Hypothalamus (tissue), 51 donors: ENCODE measurements at regions not wholly inside any gene's neighbourhood (a gene's known extent, or its start where the extent isn't known, plus 50 kb on each side); places are given as distances from the start of the nearest gene placed in this dataset.

Experiments used
- DNase-seq, 51 donors: peaks; one replicate each; lab custom pipeline; 2025; lab: John Stamatoyannopoulos, UW

DNA sequence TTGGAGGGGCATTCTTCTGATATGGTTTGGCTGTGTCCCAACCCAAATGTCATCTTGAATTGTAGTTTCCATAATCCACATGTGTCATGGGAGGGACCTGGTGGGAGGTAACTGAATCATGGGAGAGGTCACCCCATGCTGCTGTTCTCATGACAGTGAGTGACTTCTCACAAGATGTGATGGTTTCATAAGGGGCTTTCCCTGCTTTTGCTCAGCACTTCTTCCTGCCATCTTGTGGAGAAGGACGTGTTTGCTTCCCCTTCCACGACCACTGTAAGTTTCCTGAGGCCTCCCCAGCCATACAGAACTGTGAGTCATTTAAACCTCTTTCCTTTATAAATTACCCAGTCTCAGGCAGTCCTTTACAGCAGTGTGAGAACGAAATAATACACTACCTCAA is 382.4 kb downstream of the VRK1 start:
- no peak for DNase-seq

DNA sequence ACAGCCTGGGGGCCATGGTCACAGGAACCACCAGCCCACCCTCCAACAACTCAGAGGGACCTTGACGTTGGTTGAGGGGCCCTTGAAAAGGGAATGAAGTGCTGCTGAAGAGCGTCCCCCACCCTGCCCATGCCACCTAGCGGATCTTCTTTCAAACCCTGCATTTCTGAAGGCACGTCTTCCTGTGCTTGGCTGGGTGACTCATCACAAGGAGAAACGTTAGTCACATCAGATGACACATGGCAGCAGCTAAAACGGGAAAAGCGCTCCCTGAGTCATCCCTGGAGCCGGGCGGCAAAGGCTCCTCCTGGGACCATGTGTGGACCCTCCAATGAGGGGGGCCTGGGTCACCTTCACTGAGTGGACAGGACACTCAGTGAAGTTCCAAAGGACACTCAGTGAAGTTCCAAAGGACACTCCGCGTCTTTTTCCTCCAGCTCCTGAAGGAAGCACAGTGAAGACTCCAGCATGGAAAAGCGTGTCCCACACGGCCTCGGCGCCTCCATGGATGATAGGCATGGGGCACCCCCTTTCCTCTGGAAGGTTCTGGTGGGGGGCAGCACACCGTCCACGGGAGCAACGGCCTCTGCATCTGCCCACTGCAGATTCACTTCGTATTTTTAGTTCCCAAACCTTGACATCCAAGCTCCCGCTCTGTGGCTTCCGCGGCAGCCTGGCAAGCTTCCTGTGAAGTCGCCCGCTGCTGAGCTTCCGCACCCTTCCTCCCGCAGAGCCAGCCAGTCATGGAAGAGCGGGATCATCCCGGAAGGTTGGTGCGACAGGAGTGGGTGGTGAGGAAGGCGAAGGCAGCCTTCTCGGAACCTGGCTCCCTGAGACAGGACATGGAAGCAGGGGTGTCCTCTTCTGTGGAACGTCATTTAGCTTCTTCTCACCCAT is 383.4 kb downstream of the VRK1 start:
- peak in 3 of 51 donors; percentile 29 to 76 (median 63) for DNase-seq

DNA sequence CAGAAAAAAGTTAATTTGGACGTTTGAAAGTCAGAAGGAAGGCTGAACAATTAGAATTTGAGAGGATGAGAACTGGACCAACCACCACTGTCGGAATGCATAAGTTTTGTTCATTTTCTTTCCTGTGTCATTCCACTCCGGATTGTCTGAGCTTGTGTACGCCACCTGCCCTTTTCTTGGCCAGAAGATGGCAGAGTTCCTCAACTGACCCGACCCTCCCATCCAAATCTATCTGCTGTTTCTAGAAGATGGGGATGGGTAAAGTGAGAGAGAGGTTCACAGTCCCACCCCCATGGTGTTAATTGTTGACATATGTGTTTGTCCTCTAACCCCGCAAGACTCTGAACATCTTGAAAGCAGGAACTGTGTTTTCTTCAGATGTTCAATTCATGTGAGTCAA is 388.0 kb downstream of the VRK1 start:
- peak in 2 of 51 donors; percentile 3 to 31 for DNase-seq

DNA sequence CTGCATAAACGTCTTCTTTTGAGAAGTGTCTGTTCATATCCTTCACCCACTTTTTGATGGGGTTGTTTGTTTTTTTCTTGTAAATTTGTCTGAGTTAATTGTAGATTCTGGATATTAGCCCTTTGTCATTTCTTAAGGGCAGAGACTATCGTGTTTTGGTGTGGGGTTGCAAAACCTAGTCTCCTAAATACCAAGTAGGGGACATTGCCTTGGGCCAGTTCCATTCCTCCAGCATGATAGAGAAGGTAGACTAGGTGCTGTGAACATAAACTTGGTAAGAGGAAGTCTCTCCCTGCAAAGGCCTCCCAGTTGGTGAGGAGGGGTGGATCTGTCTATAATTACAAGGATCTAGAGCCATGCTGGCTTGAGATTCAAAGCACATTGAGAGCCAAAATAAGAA is 390.7 kb downstream of the VRK1 start:
- no peak for DNase-seq

DNA sequence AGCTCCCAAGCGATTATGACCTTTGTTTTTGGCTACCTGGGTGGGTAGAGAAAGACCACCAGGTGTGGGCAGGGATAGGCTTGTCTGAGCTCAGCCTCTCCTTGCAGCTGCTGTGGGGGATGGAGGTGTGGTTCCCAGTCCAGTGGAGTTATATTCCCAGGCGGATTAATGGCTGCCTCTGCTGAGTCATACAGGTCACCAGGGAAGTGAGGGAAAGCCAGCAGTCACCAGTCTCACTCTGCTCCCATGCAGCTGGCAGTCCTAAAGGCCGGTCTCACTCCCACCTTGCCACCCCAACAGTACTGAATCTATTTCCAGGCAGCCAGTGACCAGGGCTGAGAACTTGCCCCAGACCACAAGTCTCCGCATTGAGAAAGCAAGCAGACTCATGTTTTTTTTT is 399.2 kb downstream of the VRK1 start:
- DNase-seq, result no peak

DNA sequence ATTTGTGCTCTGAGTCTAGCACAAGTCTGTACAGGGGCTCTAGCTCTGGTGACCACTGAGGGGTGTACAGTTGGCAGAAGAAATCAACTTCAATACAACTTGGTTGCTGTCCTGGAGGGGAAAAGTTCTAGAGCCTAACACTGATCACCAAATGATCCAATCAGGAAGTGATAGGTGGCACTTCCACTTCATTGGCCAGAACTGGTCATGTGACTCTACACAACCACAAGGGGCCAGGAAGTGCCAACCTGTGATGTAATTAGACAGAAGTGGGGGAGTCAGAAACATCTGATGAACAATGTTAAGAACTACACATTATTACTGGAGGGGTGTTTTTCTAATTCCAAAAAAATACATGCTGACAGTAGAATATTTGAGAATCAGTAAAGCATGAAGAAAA is 401.6 kb downstream of the VRK1 start:
- DNase-seq, result no peak

DNA sequence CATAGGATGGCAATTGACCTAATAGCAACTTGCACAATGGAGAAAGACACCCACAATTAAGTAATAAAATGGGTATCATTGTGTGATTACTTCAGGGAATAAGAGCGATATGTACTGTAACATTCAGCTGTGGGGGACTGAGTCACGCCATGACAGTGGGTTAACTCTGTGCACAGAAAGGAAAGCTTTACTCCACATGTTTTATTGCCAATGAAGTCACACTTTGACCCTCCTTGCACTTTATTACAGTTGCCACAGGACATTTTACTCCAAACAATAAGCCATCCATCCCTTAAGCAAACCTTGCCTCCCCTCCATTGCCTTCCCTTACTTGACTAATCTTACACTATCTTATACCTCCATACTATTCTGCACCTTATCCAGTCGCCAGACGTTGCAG is 403.1 kb downstream of the VRK1 start:
- DNase-seq, result no peak

DNA sequence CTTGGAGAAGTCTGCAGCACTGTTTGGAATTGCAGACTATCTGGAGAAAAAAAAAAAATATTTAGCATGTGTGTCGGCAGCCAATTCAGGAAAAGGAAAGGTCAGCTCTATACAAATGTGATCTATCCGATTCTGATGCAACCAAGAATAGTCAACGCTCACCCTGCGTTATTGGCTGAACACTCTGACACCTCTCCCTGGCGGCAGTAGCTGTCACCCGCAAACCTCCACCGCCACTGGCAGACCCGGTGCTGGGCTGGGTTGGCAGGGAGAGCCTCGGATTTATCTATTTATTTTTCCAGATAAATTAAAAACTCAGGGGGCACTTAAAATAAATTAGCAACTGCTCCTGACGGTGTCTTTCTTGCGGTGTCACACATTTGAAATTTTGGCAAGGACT is 409.7 kb downstream of the VRK1 start:
- no peak for DNase-seq

DNA sequence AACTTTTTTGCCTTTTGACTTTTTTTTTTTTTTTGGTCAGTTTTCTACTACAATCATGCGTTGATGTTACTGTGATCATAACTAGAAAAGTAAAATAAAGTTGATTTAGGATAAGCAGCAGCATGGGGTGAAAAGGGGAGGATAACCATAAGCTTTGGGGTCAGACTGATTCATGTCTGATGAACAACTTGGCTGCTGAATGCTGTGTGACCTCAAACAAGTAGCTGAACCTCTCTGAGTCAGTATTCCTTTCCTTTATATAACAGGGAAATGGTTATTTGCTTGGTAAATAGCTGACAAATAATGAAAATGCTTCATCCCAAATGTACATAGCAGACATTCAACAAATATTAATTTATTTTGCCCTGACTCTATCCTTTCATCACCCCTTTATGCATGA is 413.0 kb downstream of the VRK1 start:
- no peak for DNase-seq

DNA sequence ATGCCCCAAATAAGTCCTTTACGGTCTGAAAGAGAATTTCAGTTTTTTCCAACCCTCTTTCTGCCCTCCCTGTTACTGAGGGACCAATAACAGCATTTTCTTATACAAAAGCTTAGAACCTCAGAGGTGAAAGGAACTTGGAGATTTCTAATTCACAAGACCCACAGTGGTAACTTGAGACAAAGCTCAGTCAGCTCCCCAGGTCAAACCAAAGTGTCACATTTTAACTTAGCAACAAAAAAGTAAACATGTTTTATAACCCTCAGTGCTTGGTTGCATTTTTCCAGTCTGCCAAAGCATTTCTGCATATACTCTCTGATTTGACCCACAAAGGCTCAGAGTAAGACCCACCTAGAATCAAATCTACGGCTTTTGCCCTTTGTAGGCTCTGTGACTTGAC is 415.2 kb downstream of the VRK1 start:
- no peak for DNase-seq

DNA sequence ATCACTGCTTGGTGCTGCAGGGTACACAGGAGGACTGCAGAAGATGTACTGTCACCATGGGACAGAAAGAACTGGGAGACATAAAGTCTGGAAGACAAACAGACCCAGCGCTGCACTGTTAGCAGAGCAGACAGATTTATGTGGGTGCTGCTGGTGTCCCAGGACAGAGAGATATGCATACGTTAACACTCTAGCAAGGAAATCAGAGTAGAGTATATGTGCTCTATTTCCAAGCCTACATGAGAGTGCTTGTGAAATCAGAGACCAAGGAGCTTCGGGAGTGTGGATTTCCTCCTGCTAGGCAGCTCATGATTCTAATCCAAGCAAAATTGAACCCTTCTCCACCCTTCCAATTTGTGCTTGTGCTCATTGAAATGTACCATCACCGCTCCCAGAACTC is 416.5 kb downstream of the VRK1 start:
- no peak for DNase-seq

DNA sequence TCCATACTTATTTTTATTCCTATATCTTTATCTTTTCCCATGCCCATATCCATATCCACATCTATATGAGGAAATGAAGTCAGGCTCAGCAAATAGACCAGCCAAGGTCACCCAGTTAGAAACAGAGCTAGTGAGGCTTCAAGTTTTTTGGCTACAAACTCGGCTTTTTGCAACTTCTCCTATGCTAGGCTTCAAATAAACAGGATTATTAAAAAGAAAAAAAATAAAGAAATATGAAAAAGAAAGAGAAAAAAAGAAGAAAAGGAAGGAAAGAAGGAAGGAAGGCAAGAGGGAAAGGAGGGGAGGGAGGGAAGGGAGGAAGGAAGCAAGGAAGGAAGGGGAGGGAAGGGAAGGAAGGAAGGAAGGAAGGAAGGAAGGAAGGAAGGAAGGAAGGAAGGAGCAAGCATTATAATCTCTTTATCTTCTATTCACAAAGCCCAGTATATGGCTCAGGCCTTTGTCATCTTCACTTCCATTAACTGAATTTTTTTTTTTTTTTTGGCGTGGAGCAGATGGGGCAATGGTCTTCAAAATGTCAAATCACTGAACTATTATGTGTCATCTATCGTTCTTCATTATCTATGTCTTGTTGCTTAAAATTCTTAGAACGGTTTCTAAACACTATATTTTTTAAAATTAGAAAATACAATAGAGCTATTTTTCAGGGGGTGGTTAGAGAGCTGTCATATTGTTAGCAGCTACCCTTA is 418.2 kb downstream of the VRK1 start:
- no peak for DNase-seq

DNA sequence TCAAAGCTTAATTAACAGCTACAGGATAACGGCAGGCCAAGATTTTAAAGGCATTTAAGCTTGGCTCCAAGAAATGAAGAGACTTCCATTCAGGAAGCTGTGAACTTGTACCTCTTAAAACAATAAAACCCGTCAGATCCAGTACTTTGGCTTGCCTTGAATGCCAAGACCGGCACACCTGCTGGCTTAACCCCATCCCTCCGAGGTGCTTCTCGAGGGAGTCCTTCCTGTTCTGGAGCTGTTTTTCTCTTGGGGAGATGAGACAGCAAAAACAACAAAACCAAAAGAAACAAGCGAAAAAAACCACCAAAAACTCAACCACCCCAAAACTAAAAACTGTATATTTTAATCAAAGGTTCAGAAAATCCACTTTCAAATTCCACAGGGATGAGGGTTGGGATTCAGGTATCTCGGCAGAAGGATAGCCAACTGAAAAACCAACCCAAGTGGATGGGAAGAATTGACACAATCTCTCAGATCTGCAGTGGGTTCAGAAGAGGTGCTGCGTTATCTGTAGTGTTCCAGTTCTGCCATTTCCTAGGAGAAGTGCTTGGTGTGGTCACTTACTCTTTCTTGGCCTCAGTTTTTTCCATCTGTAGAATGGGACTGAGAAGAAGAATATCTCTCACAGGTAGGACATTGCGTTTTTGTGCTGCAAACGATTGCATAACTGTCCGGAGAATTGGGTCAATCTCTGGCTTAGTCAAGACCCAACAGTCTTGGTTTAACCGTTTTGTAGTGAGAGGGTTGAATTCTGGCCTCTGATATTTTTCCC is 420.1 kb downstream of the VRK1 start:
- no peak for DNase-seq

DNA sequence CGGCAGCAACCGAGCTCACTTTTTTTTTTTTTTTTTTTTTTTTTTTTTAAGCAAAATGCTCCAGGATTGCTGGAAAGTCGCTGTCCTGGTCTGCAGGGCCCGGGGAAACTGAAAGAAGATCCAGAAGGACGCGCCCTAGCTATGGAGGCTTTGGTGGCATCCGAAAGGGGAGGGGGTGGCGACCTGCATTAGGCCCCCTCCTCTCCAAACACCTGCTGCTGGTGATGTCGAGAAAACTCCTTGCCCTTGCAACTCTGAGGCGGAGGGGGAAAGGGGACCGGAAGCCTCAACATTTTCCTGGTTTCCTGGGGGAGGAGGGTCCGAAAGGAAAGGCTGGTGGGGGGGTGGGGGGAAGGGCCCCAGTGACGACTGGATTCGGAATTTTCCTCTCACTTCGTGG is 421.1 kb downstream of the VRK1 start:
- DNase-seq, result no peak

DNA sequence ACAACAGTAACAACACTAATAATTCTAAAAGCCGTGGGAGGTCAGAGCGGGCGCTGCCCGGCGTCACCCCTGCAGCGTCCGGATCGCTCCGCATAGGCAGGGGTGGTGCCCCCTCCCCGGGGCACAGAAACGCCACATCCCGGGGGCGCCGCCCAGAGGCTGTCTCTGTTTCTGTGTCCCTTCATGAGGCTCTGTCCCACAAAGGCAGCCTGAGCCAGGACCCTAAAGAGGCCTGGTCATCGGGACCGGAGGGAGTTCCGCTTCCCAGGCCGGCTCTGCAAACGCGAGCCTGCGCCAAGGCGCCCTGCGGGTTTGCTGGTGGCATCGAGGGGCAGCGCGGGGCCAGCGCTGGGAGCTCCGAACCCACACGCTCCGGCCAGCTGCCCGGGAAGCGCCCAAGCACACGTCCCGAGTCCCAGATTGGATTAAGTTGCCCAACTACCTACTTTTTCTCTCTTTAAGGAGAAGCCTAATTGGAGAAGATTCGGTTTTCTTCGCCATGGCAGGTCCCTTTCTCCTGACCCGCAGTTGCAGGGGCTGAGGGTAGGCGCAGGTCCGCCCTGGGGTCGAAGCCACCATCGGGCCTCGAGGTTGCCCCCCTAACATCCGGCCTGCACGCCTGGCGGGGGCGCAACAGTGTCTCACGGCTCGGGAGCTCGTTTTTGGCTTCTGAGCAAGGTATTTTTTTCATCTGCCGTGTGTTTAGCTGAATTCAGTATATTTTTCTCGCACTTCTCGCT is 421.7 kb downstream of the VRK1 start:
- peak in 13 of 51 donors; percentile 2 to 26 (median 11) for DNase-seq

DNA sequence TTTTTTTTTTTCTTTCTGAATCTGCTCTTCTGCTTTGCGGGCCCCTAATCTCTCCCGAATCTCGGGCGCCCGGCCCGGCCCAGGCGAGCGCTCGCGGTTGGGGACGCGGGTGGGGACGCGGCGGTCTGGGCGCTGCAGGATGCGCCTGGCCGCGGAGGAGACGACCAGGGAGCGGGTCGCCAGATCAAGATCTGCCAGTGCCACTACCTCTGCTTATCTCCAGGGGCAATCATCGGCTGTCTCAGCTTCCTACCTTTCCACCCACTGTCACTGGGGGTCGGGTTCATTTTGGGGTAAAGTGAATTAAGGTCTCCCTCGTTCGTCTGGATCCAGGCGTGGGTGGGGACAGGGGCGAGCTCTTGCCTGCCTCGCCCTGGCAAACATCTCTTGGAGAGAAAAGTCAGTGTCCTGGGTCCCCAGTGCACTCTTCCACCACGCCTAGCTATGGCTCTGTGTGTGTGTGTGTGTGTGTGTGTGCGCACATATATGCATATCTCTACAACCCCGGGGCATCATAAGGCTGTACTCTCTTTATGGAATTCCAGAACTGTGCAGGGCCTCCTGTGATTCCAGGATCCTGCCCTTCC is 422.3 kb downstream of the VRK1 start:
- no peak for DNase-seq

DNA sequence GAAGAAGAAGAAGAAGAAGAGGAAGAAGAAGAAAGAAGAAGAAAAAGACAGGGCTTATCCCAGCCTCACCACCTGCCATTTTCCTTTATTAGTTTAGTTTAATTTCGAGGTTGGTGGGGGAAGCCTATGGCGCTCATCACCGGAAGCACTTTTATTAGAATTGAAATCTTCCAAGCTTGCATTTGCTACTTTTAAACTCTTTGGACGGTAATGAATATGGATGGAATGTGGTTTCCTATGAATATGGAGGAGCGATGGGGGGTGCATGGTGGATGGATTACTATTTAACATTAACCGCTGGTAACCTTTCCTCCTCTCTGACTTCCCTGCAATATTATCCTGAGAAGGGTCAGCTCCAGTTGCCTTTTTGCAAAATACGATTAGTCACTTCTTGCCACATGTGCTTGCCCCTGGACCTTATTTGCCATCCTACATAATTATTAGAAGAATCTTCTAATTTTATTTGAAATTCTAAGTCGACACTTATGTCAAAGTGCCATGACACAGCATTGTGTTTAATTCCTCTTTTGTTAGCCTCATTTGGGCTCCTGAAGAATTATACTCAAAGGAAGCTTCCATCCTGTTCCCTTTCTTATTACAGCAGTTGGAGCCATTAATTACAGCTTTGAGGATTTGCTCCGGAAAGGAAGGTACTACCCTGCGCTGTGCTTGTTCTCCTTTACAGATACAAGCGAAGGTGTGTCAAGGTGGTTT is 424.5 kb downstream of the VRK1 start:
- DNase-seq, result no peak

DNA sequence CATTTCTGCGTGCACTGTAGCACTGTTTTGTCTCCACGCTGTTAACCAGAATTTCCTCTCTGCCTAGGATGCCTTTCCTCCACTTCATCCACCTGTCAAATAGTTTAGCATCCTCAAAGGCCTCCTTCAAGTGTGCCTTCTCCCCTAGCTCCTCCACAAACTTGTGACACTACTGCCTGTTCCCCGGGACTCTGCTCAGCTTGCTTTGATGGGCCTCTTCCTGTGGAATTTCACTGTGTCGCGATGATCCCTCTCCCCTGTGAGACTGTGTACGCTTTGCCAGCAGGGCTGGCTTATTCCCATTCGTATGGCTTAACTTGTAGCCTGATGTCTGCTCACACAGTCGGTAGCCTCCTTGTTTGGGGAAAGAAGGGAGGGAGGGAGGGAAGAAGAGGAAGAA is 426.8 kb downstream of the VRK1 start:
- no peak for DNase-seq

DNA sequence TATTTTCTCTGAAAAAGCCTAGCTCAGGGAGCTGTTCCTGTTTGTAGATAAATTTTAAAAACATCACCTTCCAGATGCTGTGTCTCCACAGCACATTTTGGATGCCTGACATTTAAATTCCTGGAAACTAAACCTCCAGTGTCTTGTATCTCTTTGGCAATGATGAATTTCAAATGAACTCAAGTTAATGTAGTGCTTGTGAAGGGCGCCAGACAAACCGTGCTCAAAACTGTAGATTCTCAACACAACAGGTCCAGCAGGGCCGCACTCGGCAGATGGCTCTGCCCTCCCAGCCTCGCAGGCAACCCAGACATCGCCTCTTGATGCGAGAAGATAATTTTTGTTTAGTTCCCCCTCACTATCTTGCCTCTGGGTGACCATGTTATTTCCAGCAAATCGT is 432.9 kb downstream of the VRK1 start:
- no peak for DNase-seq
